HT1080 (cell line): ENCODE measurements at regions not wholly inside any gene's neighbourhood (a gene's known extent, or its start where the extent isn't known, plus 50 kb on each side); places are given as distances from the start of the nearest gene placed in this dataset. TPM values are rescaled to one million over a fixed set of nuclear protein-coding genes. Genes with fewer than 3 reads are reported as not detected.

ENCODE experiments used
- small RNA-seq: library from RNA; depleted of rRNA; stranded (forward); fragments of <200 nt; gene quantifications from one replicate; pipeline ENCODE3, GENCODE V24; 2014

Small RNA genes lying in the stretch of these regions (small RNA-seq; reads per million reads assigned to genes)
- gene MIR190A (0.20 reads per million), gene MIR6085 (not detected), gene MIR8067 (not detected), gene RF00017 (not detected)
